ENCODE measurements at regions not wholly inside any gene's neighbourhood (a gene's known extent, or its start where the extent isn't known, plus 50 kb on each side); places are given as distances from the start of the nearest gene placed in this dataset.
"Not testable (repeated sequence)": the region's sequence is repeated elsewhere in the genome, so short reads cannot be mapped to it uniquely, and the experiment has no call there.

- not testable (repeated sequence) for TF ChIP-seq CTCF (IDR thresholded peaks at IDR 0.05 in 4 of 5, conservative IDR thresholded peaks at IDR 0.05 in 1 of 5); POLR2A (IDR thresholded peaks at IDR 0.05)
These were observed 258.7 kb upstream of the KCND2 start for GRCh38 chr7:120014301-120014700.

Measured in gastrocnemius medialis (tissue), 4 donors.